ENCODE measurements at regions not wholly inside any gene's neighbourhood (a gene's known extent, or its start where the extent isn't known, plus 50 kb on each side); places are given as distances from the start of the nearest gene placed in this dataset.

DNA sequence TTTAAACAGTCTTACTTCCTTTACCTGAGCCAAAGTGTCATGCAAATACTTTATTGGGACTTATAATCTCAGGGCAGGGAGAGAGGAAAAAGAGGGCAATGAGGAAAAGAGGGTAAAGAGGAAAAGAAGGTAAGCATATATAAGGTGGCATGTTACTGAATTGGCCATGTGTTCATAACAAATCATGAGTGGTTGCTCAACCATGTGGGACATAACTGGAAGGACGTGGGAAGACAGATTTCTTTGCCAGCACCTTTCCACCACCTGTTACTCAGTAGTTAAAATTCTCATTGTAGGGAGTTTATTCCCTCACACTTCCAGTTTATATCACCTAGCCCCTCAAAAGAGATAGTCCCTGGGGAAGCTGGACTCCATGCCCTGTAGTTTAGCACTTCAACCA, 54.7 kb upstream of the TPRG1 start:
- WGBS (ENCODE audit: extremely low coverage, insufficient coverage, insufficient read length): no CpG with 5 or more reads among the region's 1 CpG
- H2AFZ ChIP-seq (ENCODE audit: insufficient read depth, low read length, poor library complexity): no peak overlapping the region

DNA sequence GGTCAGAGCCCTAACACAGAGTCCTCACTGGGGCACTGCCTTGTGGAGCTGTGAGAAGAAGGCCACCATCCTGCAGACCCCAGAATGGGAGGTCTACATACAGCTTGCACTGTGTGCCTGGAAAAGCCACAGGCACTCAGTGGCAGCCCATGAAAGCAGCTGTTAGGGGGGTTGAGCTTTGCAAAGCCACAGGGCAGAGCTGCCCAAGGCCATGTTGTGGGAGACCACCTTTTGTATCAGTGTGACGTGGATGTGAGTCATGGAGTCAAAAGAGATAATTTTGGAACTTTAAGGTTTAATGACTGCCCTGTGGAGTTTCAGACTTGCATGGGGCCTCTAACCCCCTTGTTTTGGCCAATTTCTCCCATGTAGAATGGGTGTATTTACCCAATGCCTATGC, 52.9 kb upstream of the TPRG1 start:
- Histone ChIP-seq H3K4me2 (ENCODE audit: low read length) (no peak overlapping the region), H3K4me3 (ENCODE audit: low read depth, low read length) (no peak overlapping the region), H3K27ac (ENCODE audit: low read depth, low read length) (no peak overlapping the region), H2BK5ac (ENCODE audit: low read depth, low read length, poor library complexity) (no peak overlapping the region), H3K18ac (ENCODE audit: low read length) (no peak overlapping the region), H2BK120ac (ENCODE audit: insufficient read depth, low read length, poor library complexity) (no peak overlapping the region), H4K12ac (ENCODE audit: low read depth, low read length) (no peak overlapping the region), H4K91ac (ENCODE audit: low read depth, low read length) (no peak overlapping the region), H3K9ac (ENCODE audit: low read length) (no peak overlapping the region), H3K23ac (ENCODE audit: low read length) (no peak overlapping the region), H2AK5ac (ENCODE audit: low read length) (no peak overlapping the region), H3K4ac (ENCODE audit: low read depth, low read length) (no peak overlapping the region), H3K9me3 (ENCODE audit: insufficient read depth, low read depth, low read length) (peaks cover 3% of the 10 kb centered on the region), H4K8ac (ENCODE audit: low read depth, low read length) (no peak overlapping the region), H3K14ac (ENCODE audit: low read length) (no peak overlapping the region), H3K79me1 (ENCODE audit: low read length) (no peaks in the 10 kb centered on the region), H3K36me3 (ENCODE audit: control insufficient read depth in 1 of 2, insufficient read depth in 2 of 2, low read length in 2 of 2) (no peaks in the 10 kb centered on the region), H2BK12ac (ENCODE audit: low read length) (peak overlapping the region; percentile 53), H3K27me3 (ENCODE audit: insufficient read depth, low read length) (no peaks in the 10 kb centered on the region), H2AFZ (ENCODE audit: insufficient read depth, low read length, poor library complexity) (no peak overlapping the region), H3K79me2 (ENCODE audit: control insufficient read depth, insufficient read depth, low read length, poor library complexity) (no peaks in the 10 kb centered on the region), H3K4me1 (ENCODE audit: control insufficient read depth in 1 of 2, insufficient read depth in 2 of 2, low read length in 2 of 2) (no peaks in the 10 kb centered on the region)
- WGBS (ENCODE audit: extremely low coverage, insufficient coverage, insufficient read length): no CpG with 5 or more reads among the region's 1 CpG
- no peak for DNase-seq

More for the DNA sequence above, 54.7 kb upstream of the TPRG1 start:
- no peak overlapping the region for H3K4me2 ChIP-seq (ENCODE audit: low read length)
- H3K79me1 ChIP-seq (ENCODE audit: low read length): no peaks in the 10 kb centered on the region
- H3K14ac ChIP-seq (ENCODE audit: low read length): no peak overlapping the region
- no peak overlapping the region for H3K18ac ChIP-seq (ENCODE audit: low read length)
- H3K9ac ChIP-seq (ENCODE audit: low read length): no peak overlapping the region
- no peak overlapping the region for H3K4ac ChIP-seq (ENCODE audit: low read depth, low read length)
- no peak overlapping the region for H2AK5ac ChIP-seq (ENCODE audit: low read length)
- no peaks in the 10 kb centered on the region for H3K36me3 ChIP-seq (ENCODE audit: control insufficient read depth in 1 of 2, insufficient read depth in 2 of 2, low read length in 2 of 2)
- no peak overlapping the region for H4K12ac ChIP-seq (ENCODE audit: low read depth, low read length)
- no peak overlapping the region for H3K27ac ChIP-seq (ENCODE audit: low read depth, low read length)
- DNase-seq: no peak
- no peak overlapping the region for H4K8ac ChIP-seq (ENCODE audit: low read depth, low read length)
- H2BK5ac ChIP-seq (ENCODE audit: low read depth, low read length, poor library complexity): no peak overlapping the region
- peaks cover 3% of the 10 kb centered on the region for H3K9me3 ChIP-seq (ENCODE audit: insufficient read depth, low read depth, low read length)
- H2BK120ac ChIP-seq (ENCODE audit: insufficient read depth, low read length, poor library complexity): no peak overlapping the region
- no peaks in the 10 kb centered on the region for H3K79me2 ChIP-seq (ENCODE audit: control insufficient read depth, insufficient read depth, low read length, poor library complexity)
- H3K4me1 ChIP-seq (ENCODE audit: control insufficient read depth in 1 of 2, insufficient read depth in 2 of 2, low read length in 2 of 2): no peaks in the 10 kb centered on the region
- no peak overlapping the region for H3K4me3 ChIP-seq (ENCODE audit: low read depth, low read length)
- no peak overlapping the region for H4K91ac ChIP-seq (ENCODE audit: low read depth, low read length)
- H3K23ac ChIP-seq (ENCODE audit: low read length): no peak overlapping the region
- H3K27me3 ChIP-seq (ENCODE audit: insufficient read depth, low read length): no peaks in the 10 kb centered on the region
- H2BK12ac ChIP-seq (ENCODE audit: low read length): no peak overlapping the region

GRCh38 chr3:189119950-189120349, 51.8 kb upstream of the TPRG1 start:
- no peak overlapping the region for H3K4me2 ChIP-seq (ENCODE audit: low read length)
- H2BK120ac ChIP-seq (ENCODE audit: insufficient read depth, low read length, poor library complexity): no peak overlapping the region
- H3K79me1 ChIP-seq (ENCODE audit: low read length): no peaks in the 10 kb centered on the region
- H3K36me3 ChIP-seq (ENCODE audit: control insufficient read depth in 1 of 2, insufficient read depth in 2 of 2, low read length in 2 of 2): no peaks in the 10 kb centered on the region
- no peak overlapping the region for H2BK5ac ChIP-seq (ENCODE audit: low read depth, low read length, poor library complexity)
- DNase-seq: no peak
- peaks cover 3% of the 10 kb centered on the region for H3K9me3 ChIP-seq (ENCODE audit: insufficient read depth, low read depth, low read length)
- H3K18ac ChIP-seq (ENCODE audit: low read length): no peak overlapping the region
- H2AFZ ChIP-seq (ENCODE audit: insufficient read depth, low read length, poor library complexity): no peak overlapping the region
- H4K12ac ChIP-seq (ENCODE audit: low read depth, low read length): no peak overlapping the region
- H3K79me2 ChIP-seq (ENCODE audit: control insufficient read depth, insufficient read depth, low read length, poor library complexity): no peaks in the 10 kb centered on the region
- no peak overlapping the region for H2BK12ac ChIP-seq (ENCODE audit: low read length)
- WGBS (ENCODE audit: extremely low coverage, insufficient coverage, insufficient read length): no CpG with 5 or more reads among the region's 3 CpGs
- H4K8ac ChIP-seq (ENCODE audit: low read depth, low read length): no peak overlapping the region
- no peak overlapping the region for H4K91ac ChIP-seq (ENCODE audit: low read depth, low read length)
- no peak overlapping the region for H3K4ac ChIP-seq (ENCODE audit: low read depth, low read length)
- H2AK5ac ChIP-seq (ENCODE audit: low read length): no peak overlapping the region
- no peaks in the 10 kb centered on the region for H3K4me1 ChIP-seq (ENCODE audit: control insufficient read depth in 1 of 2, insufficient read depth in 2 of 2, low read length in 2 of 2)
- H3K14ac ChIP-seq (ENCODE audit: low read length): no peak overlapping the region
- no peaks in the 10 kb centered on the region for H3K27me3 ChIP-seq (ENCODE audit: insufficient read depth, low read length)
- H3K27ac ChIP-seq (ENCODE audit: low read depth, low read length): no peak overlapping the region
- H3K4me3 ChIP-seq (ENCODE audit: low read depth, low read length): no peak overlapping the region
- H3K23ac ChIP-seq (ENCODE audit: low read length): no peak overlapping the region
- no peak overlapping the region for H3K9ac ChIP-seq (ENCODE audit: low read length)

- no peak overlapping the region for H2BK12ac ChIP-seq (ENCODE audit: low read length)
- no peak overlapping the region for H4K12ac ChIP-seq (ENCODE audit: low read depth, low read length)
- no peak overlapping the region for H4K8ac ChIP-seq (ENCODE audit: low read depth, low read length)
- H3K4me2 ChIP-seq (ENCODE audit: low read length): no peak overlapping the region
- no peak overlapping the region for H2BK5ac ChIP-seq (ENCODE audit: low read depth, low read length, poor library complexity)
- no peak overlapping the region for H3K9ac ChIP-seq (ENCODE audit: low read length)
- H3K36me3 ChIP-seq (ENCODE audit: control insufficient read depth in 1 of 2, insufficient read depth in 2 of 2, low read length in 2 of 2): no peaks in the 10 kb centered on the region
- no peak overlapping the region for H3K4me3 ChIP-seq (ENCODE audit: low read depth, low read length)
- no peak overlapping the region for H3K27ac ChIP-seq (ENCODE audit: low read depth, low read length)
- no peaks in the 10 kb centered on the region for H3K79me1 ChIP-seq (ENCODE audit: low read length)
- no peak overlapping the region for H2BK120ac ChIP-seq (ENCODE audit: insufficient read depth, low read length, poor library complexity)
- H3K9me3 ChIP-seq (ENCODE audit: insufficient read depth, low read depth, low read length): peaks cover 3% of the 10 kb centered on the region
- no peaks in the 10 kb centered on the region for H3K4me1 ChIP-seq (ENCODE audit: control insufficient read depth in 1 of 2, insufficient read depth in 2 of 2, low read length in 2 of 2)
- H3K4ac ChIP-seq (ENCODE audit: low read depth, low read length): no peak overlapping the region
- no peak overlapping the region for H2AFZ ChIP-seq (ENCODE audit: insufficient read depth, low read length, poor library complexity)
- H3K27me3 ChIP-seq (ENCODE audit: insufficient read depth, low read length): no peaks in the 10 kb centered on the region
- no peak overlapping the region for H4K91ac ChIP-seq (ENCODE audit: low read depth, low read length)
- H3K79me2 ChIP-seq (ENCODE audit: control insufficient read depth, insufficient read depth, low read length, poor library complexity): no peaks in the 10 kb centered on the region
- no peak overlapping the region for H3K14ac ChIP-seq (ENCODE audit: low read length)
- no CpG with 5 or more reads among the region's 2 CpGs for WGBS (ENCODE audit: extremely low coverage, insufficient coverage, insufficient read length)
- no peak overlapping the region for H3K18ac ChIP-seq (ENCODE audit: low read length)
- DNase-seq: no peak
- no peak overlapping the region for H2AK5ac ChIP-seq (ENCODE audit: low read length)
- no peak overlapping the region for H3K23ac ChIP-seq (ENCODE audit: low read length)
Measured at GRCh38 chr3:189121092-189121491, 50.7 kb upstream of the TPRG1 start.
